Keratinocyte (primary cell): ENCODE measurements at regions not wholly inside any gene's neighbourhood (a gene's known extent, or its start where the extent isn't known, plus 50 kb on each side); places are given as distances from the start of the nearest gene placed in this dataset.

Source experiments
- DNase-seq: peaks from one replicate; pipeline ENCODE4 v3.0.0-alpha.2; 2011; ENCODE audit warnings: low read depth, missing footprints, low spot score
- FAIRE-seq: peaks from 2 replicates; lab custom pipeline; 2011; peaks lifted over from hg19 to GRCh38; lab: Jason Lieb, UNC
- H2AFZ ChIP-seq: 2 replicates; pipeline ENCODE4 v1.6.0; 2012; ENCODE audit warnings: low read length, control low read depth, inconsistent platforms; ENCODE audit not compliant: control insufficient read depth
- H3K27ac ChIP-seq: 2 replicates; pipeline ENCODE4 v1.5.1; 2011; ENCODE audit warnings: low read length; ENCODE audit not compliant: control insufficient read depth, insufficient read depth
- H3K27me3 ChIP-seq: 3 replicates; pipeline ENCODE4 v1.6.0; 2011; ENCODE audit warnings: low read length; ENCODE audit not compliant: control insufficient read depth, insufficient read depth; ENCODE audit errors: extremely low read depth
- H3K36me3 ChIP-seq, 2 experiments: 2 replicates in 1 of 2; 3 replicates in 1 of 2; pipeline ENCODE4 v1.5.1; 2011; ENCODE audit warnings: low read length in 2 of 2, mild to moderate bottlenecking in 1 of 2; ENCODE audit not compliant: control insufficient read depth in 2 of 2, insufficient read depth in 2 of 2; ENCODE audit errors: extremely low read depth in 1 of 2
- H3K4me1 ChIP-seq: 3 replicates; pipeline ENCODE4 v1.5.1; 2011; ENCODE audit warnings: low read length; ENCODE audit not compliant: control insufficient read depth, insufficient read depth; ENCODE audit errors: extremely low read depth
- H3K4me2 ChIP-seq: 3 replicates; pipeline ENCODE4 v1.6.0; 2011; ENCODE audit warnings: low read depth, low read length; ENCODE audit not compliant: control insufficient read depth, insufficient read depth; ENCODE audit errors: extremely low read depth
- H3K4me3 ChIP-seq, 3 experiments: fragments of 200-600 bp in 1 of 3; sonication (generic) in 1 of 3; 2 replicates in 2 of 3; 3 replicates in 1 of 3; pipeline ENCODE4 v1.5.1; 2011 to 2016; ENCODE audit warnings: low read length in 3 of 3, mild to moderate bottlenecking in 3 of 3, control low read depth in 2 of 3, inconsistent platforms in 1 of 3, low read depth in 1 of 3, mixed read lengths in 1 of 3, mixed run types in 1 of 3, moderate library complexity in 1 of 3; ENCODE audit not compliant: control insufficient read depth in 2 of 3, insufficient read depth in 2 of 3; ENCODE audit errors: extremely low read depth in 1 of 3
- H3K79me2 ChIP-seq: 2 replicates; pipeline ENCODE4 v1.6.0; 2012; ENCODE audit warnings: low read length; ENCODE audit not compliant: control insufficient read depth, insufficient read depth
- H3K9ac ChIP-seq: 3 replicates; pipeline ENCODE4 v1.6.0; 2011; ENCODE audit warnings: low read length; ENCODE audit not compliant: control insufficient read depth, insufficient read depth; ENCODE audit errors: extremely low read depth
- H3K9me1 ChIP-seq: 3 replicates; pipeline ENCODE4 v1.6.0; 2011; ENCODE audit warnings: low read length; ENCODE audit not compliant: control insufficient read depth, insufficient read depth; ENCODE audit errors: extremely low read depth
- H3K9me3 ChIP-seq: 2 replicates; pipeline ENCODE4 v1.5.1; 2012; ENCODE audit warnings: low read depth, low read length; ENCODE audit not compliant: control insufficient read depth
- H4K20me1 ChIP-seq: 3 replicates; pipeline ENCODE4 v1.6.0; 2011; ENCODE audit warnings: low read length; ENCODE audit not compliant: control insufficient read depth, insufficient read depth; ENCODE audit errors: extremely low read depth
- EZH2 ChIP-seq: IDR thresholded peaks from one replicate; pipeline ENCODE4 v1.6.1; 2012; ENCODE audit warnings: inconsistent platforms, mild to moderate bottlenecking, low read length, moderate library complexity
- dilution Hi-C: fragments of 300-500 bp; cut with MboI; formaldehyde crosslinking; loops from one replicate; pipeline ENCODE4 v1.7.0; 2020; ENCODE audit warnings: low sequenced_read_pairs; ENCODE audit not compliant: extremely low pct_ligation_motif_present
- TF ChIP-seq, protein P1 (sequence below), 3 experiments: IDR thresholded peaks in 1 of 3; conservative IDR thresholded peaks in 1 of 3; optimal IDR thresholded peaks in 1 of 3; 2 replicates in 2 of 3; 3 replicates in 1 of 3; pipeline versions ENCODE3 to v1.5.1; 2011; ENCODE audit warnings: low read length in 3 of 3, mild to moderate bottlenecking in 3 of 3, moderate library complexity in 2 of 3, control low read depth in 1 of 3, inconsistent platforms in 1 of 3; ENCODE audit not compliant: insufficient read depth in 2 of 3; ENCODE audit errors: extremely low read depth in 1 of 3

DNA sequence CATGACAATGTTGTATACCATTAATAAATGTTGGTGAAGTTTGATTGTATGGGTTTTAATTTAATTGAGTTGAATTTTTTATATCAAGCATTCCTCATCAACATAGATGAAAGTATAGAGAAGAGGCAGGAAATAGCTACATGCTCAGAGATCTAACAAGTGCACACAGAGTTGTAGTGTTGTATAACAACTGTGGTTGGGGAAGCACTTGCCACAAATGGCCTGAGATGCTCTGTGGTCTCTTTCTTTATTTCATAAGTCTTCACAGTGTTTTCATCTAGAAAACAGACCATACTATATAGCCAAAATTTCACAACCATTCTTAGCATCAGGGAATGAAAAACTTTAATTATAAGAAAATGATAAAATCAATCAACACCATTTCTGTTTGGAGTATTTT lies 682.6 kb upstream of the NECTIN3 start:
- Histone ChIP-seq H3K36me3 (no peaks in the 10 kb centered on the region), H4K20me1 (no peaks in the 10 kb centered on the region), H2AFZ (no peak overlapping the region), H3K79me2 (no peaks in the 10 kb centered on the region), H3K4me3 (no peak overlapping the region), H3K9me3 (no peaks in the 10 kb centered on the region), H3K4me1 (no peaks in the 10 kb centered on the region), H3K9ac (no peak overlapping the region), H3K4me2 (no peak overlapping the region), H3K27me3 (no peaks in the 10 kb centered on the region), H3K27ac (no peak overlapping the region), H3K9me1 (no peaks in the 10 kb centered on the region)
- FAIRE-seq, result no peak
- dilution Hi-C loops, result no loop called here
- no peak for DNase-seq
- no peak for TF ChIP-seq EZH2
- TF ChIP-seq, protein P1, sequence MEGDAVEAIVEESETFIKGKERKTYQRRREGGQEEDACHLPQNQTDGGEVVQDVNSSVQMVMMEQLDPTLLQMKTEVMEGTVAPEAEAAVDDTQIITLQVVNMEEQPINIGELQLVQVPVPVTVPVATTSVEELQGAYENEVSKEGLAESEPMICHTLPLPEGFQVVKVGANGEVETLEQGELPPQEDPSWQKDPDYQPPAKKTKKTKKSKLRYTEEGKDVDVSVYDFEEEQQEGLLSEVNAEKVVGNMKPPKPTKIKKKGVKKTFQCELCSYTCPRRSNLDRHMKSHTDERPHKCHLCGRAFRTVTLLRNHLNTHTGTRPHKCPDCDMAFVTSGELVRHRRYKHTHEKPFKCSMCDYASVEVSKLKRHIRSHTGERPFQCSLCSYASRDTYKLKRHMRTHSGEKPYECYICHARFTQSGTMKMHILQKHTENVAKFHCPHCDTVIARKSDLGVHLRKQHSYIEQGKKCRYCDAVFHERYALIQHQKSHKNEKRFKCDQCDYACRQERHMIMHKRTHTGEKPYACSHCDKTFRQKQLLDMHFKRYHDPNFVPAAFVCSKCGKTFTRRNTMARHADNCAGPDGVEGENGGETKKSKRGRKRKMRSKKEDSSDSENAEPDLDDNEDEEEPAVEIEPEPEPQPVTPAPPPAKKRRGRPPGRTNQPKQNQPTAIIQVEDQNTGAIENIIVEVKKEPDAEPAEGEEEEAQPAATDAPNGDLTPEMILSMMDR (optimal IDR thresholded peaks at IDR 0.05 in 1 of 3, IDR thresholded peaks at IDR 0.05 in 1 of 3, conservative IDR thresholded peaks at IDR 0.05 in 1 of 3; ENCODE audit: extremely low read depth in 1 of 3, insufficient read depth in 2 of 3, low read length in 3 of 3), result no peak

DNA sequence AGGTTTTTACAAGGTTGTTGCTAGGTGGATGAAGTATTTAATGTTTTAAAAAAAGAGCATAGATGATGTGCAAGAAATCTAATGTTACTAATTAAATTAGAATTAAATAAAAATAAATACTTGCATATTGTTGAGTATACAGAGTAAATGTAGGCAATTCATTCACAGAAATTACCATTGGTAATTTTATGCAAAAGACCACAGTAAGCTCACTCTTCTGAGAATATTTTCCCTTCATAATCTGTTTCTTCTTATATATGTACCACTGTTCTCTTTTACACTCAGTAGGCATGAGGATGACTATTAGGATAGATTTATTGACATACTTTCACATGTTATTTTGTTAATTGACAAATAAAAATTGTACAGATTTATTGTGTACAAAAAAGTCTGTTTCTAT lies 681.2 kb upstream of the NECTIN3 start:
- TF ChIP-seq EZH2, result no peak
- TF ChIP-seq, protein P1 (optimal IDR thresholded peaks at IDR 0.05 in 1 of 3, IDR thresholded peaks at IDR 0.05 in 1 of 3, conservative IDR thresholded peaks at IDR 0.05 in 1 of 3; ENCODE audit: extremely low read depth in 1 of 3, insufficient read depth in 2 of 3, low read length in 3 of 3), result no peak
- no peak overlapping the region for H3K27ac ChIP-seq
- H3K36me3 ChIP-seq, result no peaks in the 10 kb centered on the region
- no peak for FAIRE-seq
- H3K9ac ChIP-seq, result no peak overlapping the region
- DNase-seq, result no peak
- no peaks in the 10 kb centered on the region for H3K27me3 ChIP-seq
- dilution Hi-C loops, result no loop called here
- no peak overlapping the region for H3K4me2 ChIP-seq
- no peak overlapping the region for H2AFZ ChIP-seq
- no peak overlapping the region for H3K4me3 ChIP-seq
- H3K9me3 ChIP-seq, result no peaks in the 10 kb centered on the region
- no peaks in the 10 kb centered on the region for H3K9me1 ChIP-seq
- no peaks in the 10 kb centered on the region for H3K79me2 ChIP-seq
- no peaks in the 10 kb centered on the region for H4K20me1 ChIP-seq
- no peaks in the 10 kb centered on the region for H3K4me1 ChIP-seq
